ENCODE measurements at regions not wholly inside any gene's neighbourhood (a gene's known extent, or its start where the extent isn't known, plus 50 kb on each side); places are given as distances from the start of the nearest gene placed in this dataset.

GRCh38 chr4:32789026-32789608 is 2068.9 kb downstream of the PCDH7 start:
- H3K23ac ChIP-seq (ENCODE audit: insufficient read length, low read depth, low read length) = no peak overlapping the region
- H3K18ac ChIP-seq (ENCODE audit: insufficient read length, low read depth, low read length) = no peak overlapping the region
- no peaks in the 10 kb centered on the region for H3K79me1 ChIP-seq (ENCODE audit: insufficient read depth, low read depth, low read length, poor library complexity, severe bottlenecking)
- no peaks in the 10 kb centered on the region for H3K4me1 ChIP-seq (ENCODE audit: insufficient read depth, low read length)
- no peak overlapping the region for H2BK5ac ChIP-seq (ENCODE audit: insufficient read length, low read length)
- H3K4ac ChIP-seq (ENCODE audit: low read depth, low read length) = no peak overlapping the region
- no peak for DNase-seq
- H3K79me2 ChIP-seq (ENCODE audit: insufficient read depth, low read length) = no peaks in the 10 kb centered on the region
- no peak overlapping the region for H4K5ac ChIP-seq (ENCODE audit: insufficient read length, low read depth, low read length)
- no peak overlapping the region for H3K27ac Mint-ChIP-seq
- H3K9ac ChIP-seq (ENCODE audit: extremely low read depth, insufficient read length, low read length) = no peak overlapping the region
- H2AFZ ChIP-seq (ENCODE audit: low read length) = no peak overlapping the region
- no peaks in the 10 kb centered on the region for H3K27me3 ChIP-seq (ENCODE audit: insufficient read depth, low read length)
- H3K4me2 ChIP-seq (ENCODE audit: insufficient read depth, insufficient read length, low read length) = no peak overlapping the region
- no peaks in the 10 kb centered on the region for H3K9me3 ChIP-seq (ENCODE audit: control insufficient read depth, low read depth, low read length)
- H4K91ac ChIP-seq (ENCODE audit: insufficient read length, low read depth, low read length) = no peak overlapping the region
- no peak overlapping the region for H2BK20ac ChIP-seq (ENCODE audit: low read depth, low read length, poor library complexity, severe bottlenecking)
- no peak overlapping the region for H2BK12ac ChIP-seq (ENCODE audit: insufficient read length, low read depth, low read length)
- no peak overlapping the region for H3K14ac ChIP-seq (ENCODE audit: insufficient read depth, low read length)
- no peak overlapping the region for H2BK120ac ChIP-seq (ENCODE audit: low read depth, low read length, poor library complexity, severe bottlenecking)
- no peaks in the 10 kb centered on the region for H4K20me1 ChIP-seq (ENCODE audit: control insufficient read depth, insufficient read depth, insufficient read length)
- H3K23me2 ChIP-seq (ENCODE audit: insufficient read length, low read depth, low read length, poor library complexity, severe bottlenecking) = no peaks in the 10 kb centered on the region
- no peaks in the 10 kb centered on the region for H3K27me3 Mint-ChIP-seq (ENCODE audit: low read depth)
- no peak overlapping the region for H2BK15ac ChIP-seq (ENCODE audit: low read depth, low read length)
- H3K56ac ChIP-seq (ENCODE audit: insufficient read length, low read depth, low read length) = no peak overlapping the region
- peaks cover 0 to 6% of the 10 kb centered on the region in 2 experiments; a peak in 2 of 4 replicates for H3K4me1 Mint-ChIP-seq
- TF ChIP-seq, protein P1, sequence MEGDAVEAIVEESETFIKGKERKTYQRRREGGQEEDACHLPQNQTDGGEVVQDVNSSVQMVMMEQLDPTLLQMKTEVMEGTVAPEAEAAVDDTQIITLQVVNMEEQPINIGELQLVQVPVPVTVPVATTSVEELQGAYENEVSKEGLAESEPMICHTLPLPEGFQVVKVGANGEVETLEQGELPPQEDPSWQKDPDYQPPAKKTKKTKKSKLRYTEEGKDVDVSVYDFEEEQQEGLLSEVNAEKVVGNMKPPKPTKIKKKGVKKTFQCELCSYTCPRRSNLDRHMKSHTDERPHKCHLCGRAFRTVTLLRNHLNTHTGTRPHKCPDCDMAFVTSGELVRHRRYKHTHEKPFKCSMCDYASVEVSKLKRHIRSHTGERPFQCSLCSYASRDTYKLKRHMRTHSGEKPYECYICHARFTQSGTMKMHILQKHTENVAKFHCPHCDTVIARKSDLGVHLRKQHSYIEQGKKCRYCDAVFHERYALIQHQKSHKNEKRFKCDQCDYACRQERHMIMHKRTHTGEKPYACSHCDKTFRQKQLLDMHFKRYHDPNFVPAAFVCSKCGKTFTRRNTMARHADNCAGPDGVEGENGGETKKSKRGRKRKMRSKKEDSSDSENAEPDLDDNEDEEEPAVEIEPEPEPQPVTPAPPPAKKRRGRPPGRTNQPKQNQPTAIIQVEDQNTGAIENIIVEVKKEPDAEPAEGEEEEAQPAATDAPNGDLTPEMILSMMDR (conservative IDR thresholded peaks at IDR 0.05) = no peak
- H2AK5ac ChIP-seq (ENCODE audit: insufficient read length, low read length) = no peak overlapping the region
- no peaks in the 10 kb centered on the region for H3K36me3 Mint-ChIP-seq (ENCODE audit: insufficient read depth in 1 of 3, low read depth in 3 of 3)
- no peaks in the 10 kb centered on the region; a peak in 1 of 5 replicates for H3K9me3 Mint-ChIP-seq
- no peak overlapping the region for H3K27ac ChIP-seq (ENCODE audit: insufficient read length, low read depth, low read length)
- no peak overlapping the region for H4K8ac ChIP-seq (replicated peaks; ENCODE audit: insufficient read length, low read depth, low read length)
- H3K4me3 Mint-ChIP-seq = no peak overlapping the region
- H3T11ph ChIP-seq (ENCODE audit: low read length) = no peak overlapping the region

All from H9 (cell line).